K562 (cell line): ENCODE measurements at regions not wholly inside any gene's neighbourhood (a gene's known extent, or its start where the extent isn't known, plus 50 kb on each side); places are given as distances from the start of the nearest gene placed in this dataset.

ENCODE experiments used
- ATAC-seq: fragments of 200-7000 bp; cut with Tn5 transposase; 3 replicates; pipeline ENCODE4 v1.9.1; 2020; ENCODE audit warnings: moderate library complexity
- BruUV-seq: library from RNA; stranded (reverse); fragments of 400-500 nt; replicated peaks from 2 replicates; lab custom pipeline; 2021; lab: Mats Ljungman, UMichigan
- CTCF ChIA-PET: fragments of 300-600 bp; formaldehyde crosslinking; extraction: SDS; loops from one replicate; lab custom pipeline; 2021; ENCODE audit warnings: low intra/inter-chr PET ratio; lab: Yijun Ruan, JAX
- POLR2A ChIA-PET: fragments of 300-600, 350-650 bp; sonication (Branson Sonifier 250); formaldehyde crosslinking; extraction: SDS; loops from one replicate; lab custom pipeline; 2021; ENCODE audit warnings: antibody characterized with exemption, inconsistent platforms; lab: Yijun Ruan, JAX
- DNase-seq, 4 experiments: peaks; one replicate each; pipeline versions ENCODE4 v3.0.0 to v3.0.0-alpha.2; 2011 to 2018; ENCODE audit warnings: low spot score in 3 of 4, mixed read lengths in 3 of 4; ENCODE audit errors: extremely low read depth in 1 of 4
- FAIRE-seq: peaks from 2 replicates; lab custom pipeline; 2011; peaks lifted over from hg19 to GRCh38; lab: Jason Lieb, UNC
- H2AFZ ChIP-seq: 2 replicates; pipeline ENCODE4 v1.6.0; 2011; ENCODE audit warnings: low read depth, low read length, control low read depth, inconsistent platforms
- H3K27ac ChIP-seq: fragments of 200-600 bp; 3 replicates; pipeline ENCODE4 v1.8.0; 2011; ENCODE audit warnings: low read depth, mild to moderate bottlenecking, control low read depth, inconsistent platforms, low read length, moderate library complexity, mixed read lengths; ENCODE audit errors: extremely low read depth
- H3K27me3 ChIP-seq, 2 experiments: fragments of 300-600 bp in 1 of 2; 2 replicates in 1 of 2; 3 replicates in 1 of 2; pipeline versions ENCODE4 v1.6.0 to v1.8.0; 2011; ENCODE audit warnings: inconsistent platforms in 2 of 2, low read length in 2 of 2, mild to moderate bottlenecking in 1 of 2, mixed read lengths in 1 of 2, moderate library complexity in 1 of 2; ENCODE audit not compliant: control insufficient read depth in 2 of 2, insufficient read depth in 2 of 2
- H3K36me3 ChIP-seq: fragments of 300-600 bp; 3 replicates; pipeline ENCODE4 v1.8.0; 2011; ENCODE audit warnings: mild to moderate bottlenecking, low read length, inconsistent platforms; ENCODE audit not compliant: control insufficient read depth, insufficient read depth
- H3K4me1 ChIP-seq, 2 experiments: fragments of 200-600 bp in 1 of 2; replicated peaks in 1 of 2; 2 replicates in 1 of 2; 3 replicates in 1 of 2; pipeline versions ENCODE4 v1.5.1 to v1.8.0; 2011; ENCODE audit warnings: inconsistent platforms in 2 of 2, low read length in 2 of 2, mild to moderate bottlenecking in 1 of 2, mixed read lengths in 1 of 2, moderate library complexity in 1 of 2; ENCODE audit not compliant: control insufficient read depth in 2 of 2, insufficient read depth in 2 of 2
- H3K4me2 ChIP-seq: 2 replicates; pipeline ENCODE4 v1.6.1; 2011; ENCODE audit warnings: low read length, control low read depth, inconsistent platforms, mixed read lengths; ENCODE audit not compliant: insufficient read depth
- H3K4me3 ChIP-seq: fragments of 200-600 bp; sonication (generic), shearing (Covaris generic); 2 replicates; pipeline ENCODE4 v1.5.1; 2016; ENCODE audit warnings: control low read depth, inconsistent platforms
- H3K79me2 ChIP-seq: fragments of 200-600 bp; 3 replicates; pipeline ENCODE4 v1.8.0; 2011; ENCODE audit warnings: low read length, inconsistent platforms; ENCODE audit not compliant: control insufficient read depth, insufficient read depth
- H3K9ac ChIP-seq, 2 experiments: 2 replicates each; pipeline versions ENCODE4 v1.6.0 to v1.6.1; 2011; ENCODE audit warnings: low read depth in 2 of 2, low read length in 2 of 2, control low read depth in 1 of 2, inconsistent platforms in 1 of 2, mild to moderate bottlenecking in 1 of 2, mixed read lengths in 1 of 2; ENCODE audit not compliant: insufficient read depth in 1 of 2
- H3K9me1 ChIP-seq: one replicate; pipeline ENCODE4 v1.6.0; 2011; ENCODE audit warnings: inconsistent platforms, mild to moderate bottlenecking, low read length, moderate library complexity; ENCODE audit not compliant: control insufficient read depth, insufficient read depth
- H3K9me3 ChIP-seq: replicated peaks from 2 replicates; pipeline ENCODE4 v1.5.1; 2011; ENCODE audit warnings: low read depth, low read length, inconsistent platforms; ENCODE audit not compliant: control insufficient read depth, insufficient read depth
- H4K20me1 ChIP-seq: replicated peaks from 2 replicates; pipeline ENCODE4 v1.6.1; 2011; ENCODE audit warnings: low read length, inconsistent platforms, mixed read lengths; ENCODE audit not compliant: control insufficient read depth, insufficient read depth
- BACH1 ChIP-seq: fragments of 200-800 bp; sonication (Bioruptor generic); IDR thresholded peaks from 2 replicates; pipeline ENCODE4 v1.6.1; 2016; ENCODE audit warnings: missing genetic modification characterization, missing compliant biosample characterization
- DPF2 ChIP-seq: fragments of 450-650 bp; IDR thresholded peaks from 2 replicates; pipeline ENCODE4 v1.6.1; 2016
- FOXA3 ChIP-seq, 2 experiments: fragments of 450-650 bp in 1 of 2; sonication (generic) in 1 of 2; formaldehyde crosslinking; IDR thresholded peaks in 1 of 2; conservative IDR thresholded peaks in 1 of 2; 2 replicates each; pipeline versions ENCODE4 v1.4.0 to v1.8.0; 2020 to 2022; ENCODE audit warnings: mild to moderate bottlenecking in 2 of 2, missing genetic modification reagents in 1 of 2
- HDAC8 ChIP-seq: fragments of 450-650 bp; IDR thresholded peaks from 2 replicates; pipeline ENCODE4 v1.6.1; 2016; ENCODE audit warnings: mild to moderate bottlenecking, missing genetic modification characterization, moderate library complexity, missing compliant biosample characterization
- PHF8 ChIP-seq: fragments of 200-600 bp; sonication (generic); IDR thresholded peaks from 2 replicates; pipeline ENCODE4 v1.6.1; 2012; ENCODE audit warnings: mixed run types, mild to moderate bottlenecking, inconsistent platforms, low read length, moderate library complexity, borderline replicate concordance
- RUNX1 ChIP-seq: sonication (generic); IDR thresholded peaks from 2 replicates; pipeline ENCODE4 v1.6.1; 2016; ENCODE audit warnings: antibody characterized with exemption, low read depth
- TAL1 ChIP-seq: fragments of 450-650 bp; IDR thresholded peaks from 2 replicates; pipeline ENCODE4 v1.6.1; 2016; ENCODE audit warnings: mild to moderate bottlenecking
- WGBS: fragments of 100-300 bp; shearing (Covaris generic); methylation state at CpG from one replicate; pipeline ENCODE4 v1.1.6; 2016; ENCODE audit warnings: low coverage, mixed read lengths; ENCODE audit not compliant: insufficient coverage; ENCODE audit errors: missing lambda C conversion rate; 5-methylcytosine and 5-hydroxymethylcytosine counted together
- in situ Hi-C: fragments of 300-500 bp; cut with MboI; formaldehyde crosslinking; loops from 4 replicates; pipeline ENCODE4 v1.15.0; 2018; ENCODE audit warnings: inconsistent platforms, mixed read lengths
- intact Hi-C: fragments of 100-400 bp; cut with micrococcal nuclease; formaldehyde crosslinking; loops from 2 replicates; pipeline ENCODE4 v1.14.2; 2022
- TF ChIP-seq, protein P1 (sequence below): fragments of 250-450 bp; sonication (Bioruptor Pico); IDR thresholded peaks from 2 replicates; pipeline ENCODE4 v1.4.0; 2020; ENCODE audit warnings: mild to moderate bottlenecking, moderate library complexity
- TF ChIP-seq, protein P2 (sequence below): fragments of 150-350 bp; IDR thresholded peaks from 2 replicates; pipeline ENCODE4 v1.6.1; 2014; ENCODE audit warnings: low read depth, mild to moderate bottlenecking, low read length, borderline replicate concordance

DNA sequence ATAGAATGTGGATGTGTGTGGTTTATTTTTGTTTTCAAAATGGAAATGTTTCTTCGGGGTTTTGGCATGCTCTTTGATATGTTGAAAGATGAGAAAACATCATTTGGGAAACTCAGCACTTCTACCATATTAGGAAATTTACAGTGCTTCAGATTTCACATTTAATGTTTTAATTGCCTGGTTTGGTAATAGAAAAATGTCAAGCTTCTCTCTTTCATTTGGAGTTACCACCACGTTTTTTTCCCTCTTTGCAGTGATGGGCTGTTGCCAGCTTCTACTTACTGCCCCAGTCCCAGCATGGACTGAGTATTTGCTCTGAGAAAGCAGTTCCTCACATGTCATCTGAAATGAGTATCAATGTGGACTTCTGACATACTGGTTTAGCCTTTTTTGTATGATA is 267.7 kb downstream of the PRL start:
- BruUV-seq: no TSS peak
- FAIRE-seq: no peak
- no peaks in the 10 kb centered on the region for H3K27me3 ChIP-seq
- no peak for DNase-seq
- no peak overlapping the region for H3K4me3 ChIP-seq
- no peaks in the 10 kb centered on the region for H3K36me3 ChIP-seq
- peak overlapping the region; percentile 85 for H2AFZ ChIP-seq
- H3K9me1 ChIP-seq: no peaks in the 10 kb centered on the region
- TF ChIP-seq, protein P1, sequence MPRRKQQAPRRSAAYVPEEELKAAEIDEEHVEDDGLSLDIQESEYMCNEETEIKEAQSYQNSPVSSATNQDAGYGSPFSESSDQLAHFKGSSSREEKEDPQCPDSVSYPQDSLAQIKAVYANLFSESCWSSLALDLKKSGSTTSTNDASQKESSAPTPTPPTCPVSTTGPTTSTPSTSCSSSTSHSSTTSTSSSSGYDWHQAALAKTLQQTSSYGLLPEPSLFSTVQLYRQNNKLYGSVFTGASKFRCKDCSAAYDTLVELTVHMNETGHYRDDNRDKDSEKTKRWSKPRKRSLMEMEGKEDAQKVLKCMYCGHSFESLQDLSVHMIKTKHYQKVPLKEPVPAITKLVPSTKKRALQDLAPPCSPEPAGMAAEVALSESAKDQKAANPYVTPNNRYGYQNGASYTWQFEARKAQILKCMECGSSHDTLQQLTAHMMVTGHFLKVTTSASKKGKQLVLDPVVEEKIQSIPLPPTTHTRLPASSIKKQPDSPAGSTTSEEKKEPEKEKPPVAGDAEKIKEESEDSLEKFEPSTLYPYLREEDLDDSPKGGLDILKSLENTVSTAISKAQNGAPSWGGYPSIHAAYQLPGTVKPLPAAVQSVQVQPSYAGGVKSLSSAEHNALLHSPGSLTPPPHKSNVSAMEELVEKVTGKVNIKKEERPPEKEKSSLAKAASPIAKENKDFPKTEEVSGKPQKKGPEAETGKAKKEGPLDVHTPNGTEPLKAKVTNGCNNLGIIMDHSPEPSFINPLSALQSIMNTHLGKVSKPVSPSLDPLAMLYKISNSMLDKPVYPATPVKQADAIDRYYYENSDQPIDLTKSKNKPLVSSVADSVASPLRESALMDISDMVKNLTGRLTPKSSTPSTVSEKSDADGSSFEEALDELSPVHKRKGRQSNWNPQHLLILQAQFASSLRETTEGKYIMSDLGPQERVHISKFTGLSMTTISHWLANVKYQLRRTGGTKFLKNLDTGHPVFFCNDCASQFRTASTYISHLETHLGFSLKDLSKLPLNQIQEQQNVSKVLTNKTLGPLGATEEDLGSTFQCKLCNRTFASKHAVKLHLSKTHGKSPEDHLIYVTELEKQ (CRISPR knock-in tag): no peak
- TF ChIP-seq BACH1 (tag): 0 out of 2 replicates have a peak, but pooled peaks have one; percentile 22
- TF ChIP-seq RUNX1: no peak
- TF ChIP-seq FOXA3 (CRISPR knock-in tag; conservative IDR thresholded peaks at IDR 0.05 in 1 of 2, IDR thresholded peaks at IDR 0.05 in 1 of 2): no peak
- TF ChIP-seq HDAC8 (tag): no peak
- TF ChIP-seq DPF2: no peak
- TF ChIP-seq, protein P2, sequence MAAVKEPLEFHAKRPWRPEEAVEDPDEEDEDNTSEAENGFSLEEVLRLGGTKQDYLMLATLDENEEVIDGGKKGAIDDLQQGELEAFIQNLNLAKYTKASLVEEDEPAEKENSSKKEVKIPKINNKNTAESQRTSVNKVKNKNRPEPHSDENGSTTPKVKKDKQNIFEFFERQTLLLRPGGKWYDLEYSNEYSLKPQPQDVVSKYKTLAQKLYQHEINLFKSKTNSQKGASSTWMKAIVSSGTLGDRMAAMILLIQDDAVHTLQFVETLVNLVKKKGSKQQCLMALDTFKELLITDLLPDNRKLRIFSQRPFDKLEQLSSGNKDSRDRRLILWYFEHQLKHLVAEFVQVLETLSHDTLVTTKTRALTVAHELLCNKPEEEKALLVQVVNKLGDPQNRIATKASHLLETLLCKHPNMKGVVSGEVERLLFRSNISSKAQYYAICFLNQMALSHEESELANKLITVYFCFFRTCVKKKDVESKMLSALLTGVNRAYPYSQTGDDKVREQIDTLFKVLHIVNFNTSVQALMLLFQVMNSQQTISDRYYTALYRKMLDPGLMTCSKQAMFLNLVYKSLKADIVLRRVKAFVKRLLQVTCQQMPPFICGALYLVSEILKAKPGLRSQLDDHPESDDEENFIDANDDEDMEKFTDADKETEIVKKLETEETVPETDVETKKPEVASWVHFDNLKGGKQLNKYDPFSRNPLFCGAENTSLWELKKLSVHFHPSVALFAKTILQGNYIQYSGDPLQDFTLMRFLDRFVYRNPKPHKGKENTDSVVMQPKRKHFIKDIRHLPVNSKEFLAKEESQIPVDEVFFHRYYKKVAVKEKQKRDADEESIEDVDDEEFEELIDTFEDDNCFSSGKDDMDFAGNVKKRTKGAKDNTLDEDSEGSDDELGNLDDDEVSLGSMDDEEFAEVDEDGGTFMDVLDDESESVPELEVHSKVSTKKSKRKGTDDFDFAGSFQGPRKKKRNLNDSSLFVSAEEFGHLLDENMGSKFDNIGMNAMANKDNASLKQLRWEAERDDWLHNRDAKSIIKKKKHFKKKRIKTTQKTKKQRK: no peak
- TF ChIP-seq TAL1: no peak
- no peak for TF ChIP-seq PHF8
- ATAC-seq: no peak
- no peaks in the 10 kb centered on the region for H4K20me1 ChIP-seq
- in situ Hi-C loops: no loop called here
- ChIA-PET CTCF (no interaction called here), POLR2A (interaction anchor here (0.7 kb wide), 1 partner anchor 33 kb away, joined by 3 read pairs; no protein-coding TSS in a partner anchor)
- no peaks in the 10 kb centered on the region for H3K79me2 ChIP-seq
- peak overlapping the region; percentile 42; the same call in 1 of the 3 replicates for H3K27ac ChIP-seq
- H3K9ac ChIP-seq: peak overlapping the region in 1 of 2 experiments; percentile 43; a peak in 1 of 4 replicates
- no peaks in the 10 kb centered on the region for H3K9me3 ChIP-seq
- WGBS: 26% methylated on average over 2 of the region's 2 CpGs
- H3K4me2 ChIP-seq: no peak overlapping the region
- peaks cover 16 to 39% of the 10 kb centered on the region in 2 experiments for H3K4me1 ChIP-seq
- intact Hi-C loops: loop anchor here (5.0 kb wide), 1 partner anchor 42 kb away; no protein-coding TSS in a partner anchor
